Fibroblast of skin of back (primary cell): ENCODE measurements at regions not wholly inside any gene's neighbourhood (a gene's known extent, or its start where the extent isn't known, plus 50 kb on each side); places are given as distances from the start of the nearest gene placed in this dataset.

Experiments
- DNase-seq: peaks from one replicate; pipeline ENCODE4 v3.0.0-alpha.2; 2013

- DNase-seq: no peak
Measured at GRCh38 chr20:40361916-40362315, 327.1 kb downstream of the MAFB start.

- no peak for DNase-seq
Measured at GRCh38 chr20:40359131-40359912, 329.7 kb downstream of the MAFB start.

GRCh38 chr20:40354880-40355279, 334.2 kb downstream of the MAFB start:
- DNase-seq: no peak

GRCh38 chr20:40343390-40343789, 345.6 kb downstream of the MAFB start:
- no peak for DNase-seq

GRCh38 chr20:40341561-40341960, 347.5 kb downstream of the MAFB start:
- no peak for DNase-seq

- DNase-seq: no peak
Measured at GRCh38 chr20:40339661-40340449, 349.2 kb downstream of the MAFB start.

GRCh38 chr20:40336533-40336932, 352.5 kb downstream of the MAFB start:
- DNase-seq: no peak

GRCh38 chr20:40335901-40336351, 353.1 kb downstream of the MAFB start:
- DNase-seq: no peak

GRCh38 chr20:40335437-40335836, 353.6 kb downstream of the MAFB start:
- DNase-seq: no peak

- DNase-seq: no peak
Measured at GRCh38 chr20:40333591-40333990, 355.4 kb downstream of the MAFB start.

- DNase-seq: no peak
Measured at GRCh38 chr20:40331807-40332560, 357.1 kb downstream of the MAFB start.

GRCh38 chr20:40331249-40331648, 357.8 kb downstream of the MAFB start:
- DNase-seq: no peak

- DNase-seq: no peak
Measured at GRCh38 chr20:40329321-40329720, 359.7 kb downstream of the MAFB start.

GRCh38 chr20:40326784-40327183, 362.3 kb downstream of the MAFB start:
- peak; percentile 8 for DNase-seq

GRCh38 chr20:40325006-40325568, 363.9 kb downstream of the MAFB start:
- DNase-seq: no peak

GRCh38 chr20:40323361-40323794, 365.7 kb downstream of the MAFB start:
- peak; percentile 41 for DNase-seq

- no peak for DNase-seq
Measured at GRCh38 chr20:40322941-40323340, 366.1 kb downstream of the MAFB start.

GRCh38 chr20:40320517-40321011, 368.5 kb downstream of the MAFB start:
- no peak for DNase-seq

- no peak for DNase-seq
Measured at GRCh38 chr20:40319741-40320516, 369.1 kb downstream of the MAFB start.

- no peak for DNase-seq
Measured at GRCh38 chr20:40319056-40319455, 370.0 kb downstream of the MAFB start.

GRCh38 chr20:40317156-40317790, 371.8 kb downstream of the MAFB start:
- DNase-seq: peak; percentile 4
